AG08395 (cell line): ENCODE measurements at regions not wholly inside any gene's neighbourhood (a gene's known extent, or its start where the extent isn't known, plus 50 kb on each side); places are given as distances from the start of the nearest gene placed in this dataset.

ENCODE experiments used
- DNase-seq: peaks from one replicate; pipeline ENCODE4 v3.0.0; 2012; ENCODE audit warnings: mixed read lengths, low spot score

DNA sequence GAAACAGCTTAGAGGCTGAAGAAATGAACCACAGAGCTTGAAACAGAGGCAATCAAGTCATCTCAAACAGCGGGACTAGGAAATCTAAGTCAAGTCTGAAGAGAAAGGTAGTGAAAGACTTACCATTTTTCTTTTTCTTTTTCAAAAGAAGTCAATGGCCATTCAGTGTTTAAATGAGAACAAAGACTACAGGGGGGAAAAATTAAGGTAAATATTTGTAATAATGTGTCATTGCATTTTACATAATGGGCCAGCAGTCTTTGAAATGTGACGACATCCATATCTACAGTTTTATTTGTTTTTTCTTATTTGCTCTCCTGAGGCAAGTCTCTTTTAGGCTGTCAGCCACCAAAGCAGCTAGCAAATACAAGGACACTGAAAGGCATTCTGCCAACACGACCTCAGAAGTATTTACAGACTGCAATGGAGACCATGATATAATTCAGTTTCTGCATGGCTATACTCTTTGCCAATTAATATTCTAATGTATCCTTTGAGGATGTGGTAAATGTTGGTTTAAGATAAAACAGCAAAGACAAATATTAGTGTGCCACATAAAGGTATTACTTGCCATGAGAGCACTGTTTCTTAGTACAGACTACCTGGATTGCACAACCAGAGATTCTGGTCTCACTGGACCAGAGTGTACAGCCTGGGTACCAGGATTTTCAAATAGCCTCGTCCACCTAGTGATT lies 307.0 kb upstream of the THBS1 start:
- no peak for DNase-seq

DNA sequence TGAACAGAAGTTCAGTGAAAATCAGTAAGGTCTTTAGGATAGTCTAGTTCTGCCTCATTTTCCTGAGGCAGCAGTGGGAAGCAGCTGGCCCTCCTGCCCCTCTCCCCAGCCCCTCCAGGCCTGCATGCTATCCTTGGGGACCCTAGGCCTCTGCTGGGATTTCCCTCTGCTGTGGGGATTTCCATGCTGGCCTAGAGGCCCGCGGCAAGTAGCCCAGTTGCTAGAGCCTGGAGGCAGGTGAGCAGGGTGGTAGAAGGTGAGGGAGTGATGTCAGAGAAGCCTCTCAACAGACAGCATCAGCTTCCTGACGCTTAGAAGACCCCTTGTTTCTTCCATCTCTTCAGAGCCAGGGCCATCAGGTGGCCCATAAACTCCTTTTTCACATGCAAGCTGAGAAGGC lies 305.8 kb upstream of the THBS1 start:
- no peak for DNase-seq

DNA sequence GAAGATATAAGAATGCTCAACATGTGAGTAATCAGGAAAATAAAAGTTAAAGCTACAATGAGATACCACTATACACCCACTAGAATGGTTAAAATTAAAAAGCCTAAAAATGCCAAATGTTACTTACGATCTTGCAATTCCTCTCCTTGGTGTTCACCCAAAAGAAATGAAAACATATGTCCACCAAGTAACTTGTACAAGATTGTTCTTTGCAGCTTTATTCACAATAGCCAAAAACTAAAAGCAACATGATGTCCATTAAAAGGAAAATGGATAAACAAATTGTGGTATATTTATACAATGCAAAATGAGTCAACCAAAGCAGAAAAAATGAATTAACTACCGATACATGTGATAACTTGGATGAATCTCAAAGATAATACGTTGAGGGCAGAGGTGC lies 301.6 kb upstream of the THBS1 start:
- DNase-seq = no peak

DNA sequence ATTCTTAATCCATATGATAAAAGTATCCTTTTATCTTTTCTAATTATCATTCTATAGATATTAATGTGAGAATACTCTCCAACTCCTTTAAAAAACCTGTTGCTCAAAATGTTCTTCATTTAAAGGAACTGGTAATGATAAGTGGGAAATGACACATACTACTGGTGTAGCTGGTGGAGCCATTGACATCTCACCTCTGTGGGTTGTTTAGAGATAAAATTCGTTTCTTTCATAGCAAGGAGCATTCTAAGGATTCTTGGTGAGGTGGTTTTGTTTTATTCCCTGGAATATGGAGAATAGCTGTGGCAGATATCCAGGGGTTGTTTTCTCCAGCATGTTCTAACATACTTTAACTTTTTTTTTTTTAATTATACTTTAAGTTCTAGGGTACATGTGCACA lies 299.8 kb upstream of the THBS1 start:
- DNase-seq = no peak

DNA sequence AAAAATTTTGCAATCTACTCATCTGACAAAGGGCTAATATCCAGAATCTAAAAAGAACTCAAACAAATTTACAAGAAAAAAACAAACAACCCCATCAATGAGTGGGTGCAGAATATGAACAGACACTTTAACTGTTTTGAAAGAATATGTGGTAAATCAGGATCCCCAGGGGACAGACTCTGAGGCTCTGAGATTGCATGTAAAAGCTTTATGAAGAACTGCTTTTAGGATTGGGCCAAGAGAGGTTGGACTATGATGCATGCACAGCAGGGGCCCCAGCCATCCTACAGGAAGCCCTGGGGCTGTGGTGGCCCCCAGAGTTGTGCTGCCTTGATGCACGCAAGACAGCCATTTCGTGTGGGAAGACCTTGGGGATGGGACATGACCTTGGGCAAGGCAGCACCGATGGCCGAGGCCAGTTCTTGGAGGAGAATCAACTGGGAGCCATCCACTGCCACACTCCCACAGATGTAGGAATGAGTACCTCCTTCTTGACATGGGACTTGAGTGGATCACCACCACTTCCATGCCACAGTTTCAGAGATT lies 298.1 kb upstream of the THBS1 start:
- no peak for DNase-seq

DNA sequence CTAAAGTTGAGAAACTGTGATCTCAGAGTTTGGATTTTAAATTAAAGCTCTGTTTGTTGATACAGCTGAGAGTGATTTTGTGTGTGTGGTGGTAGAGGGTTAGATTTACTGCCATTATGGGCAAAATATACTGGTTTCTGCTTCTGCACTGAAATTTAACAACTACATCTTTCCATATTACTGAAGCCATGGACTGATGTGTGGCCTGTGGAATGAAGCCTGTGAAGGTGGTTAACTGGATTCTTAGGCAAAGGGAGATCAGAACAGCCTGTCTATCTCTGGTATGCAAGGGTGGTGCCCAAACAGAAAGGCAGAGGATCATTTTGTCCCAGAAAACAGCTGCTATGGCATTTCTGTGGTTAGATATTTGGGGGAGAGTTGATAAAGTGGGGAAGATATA lies 297.3 kb upstream of the THBS1 start:
- DNase-seq = peak; percentile 44

DNA sequence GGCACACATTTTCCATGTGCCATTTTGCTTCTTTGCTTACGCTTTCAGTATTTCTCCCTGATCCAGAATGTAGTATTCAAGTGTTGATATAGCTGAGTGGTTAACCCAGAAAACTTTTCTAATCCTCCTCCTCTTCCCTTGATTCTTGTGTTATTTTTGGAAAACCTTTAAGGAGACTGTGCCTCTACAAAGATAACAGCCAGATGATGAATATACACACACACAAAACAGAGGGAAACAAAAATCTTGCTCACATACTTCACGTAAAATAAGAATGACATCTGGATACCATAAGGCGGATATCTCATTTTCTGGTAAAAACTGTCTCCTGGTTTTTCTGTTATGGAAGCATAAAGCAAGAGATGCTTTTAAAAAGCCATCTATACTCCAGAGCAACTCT lies 295.8 kb upstream of the THBS1 start:
- DNase-seq = no peak

DNA sequence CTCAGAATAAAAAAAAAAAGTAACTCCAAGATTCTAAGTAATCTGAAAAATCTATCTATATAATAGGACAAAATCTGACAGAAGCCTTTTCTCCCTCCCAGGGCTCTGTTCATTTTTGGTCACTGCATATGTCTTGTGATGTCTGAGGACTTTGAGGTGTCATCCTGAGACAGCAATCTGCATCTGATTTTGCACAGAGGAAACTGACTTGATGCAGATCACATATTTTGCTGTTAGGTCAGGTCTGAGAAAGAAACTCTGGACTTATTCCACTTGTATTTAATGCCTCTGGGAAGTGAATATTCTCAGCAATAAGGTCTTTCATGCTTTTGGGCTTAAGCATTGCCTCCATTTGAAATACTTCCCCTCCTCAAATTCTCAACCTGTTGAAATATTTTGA lies 295.2 kb upstream of the THBS1 start:
- DNase-seq = no peak

DNA sequence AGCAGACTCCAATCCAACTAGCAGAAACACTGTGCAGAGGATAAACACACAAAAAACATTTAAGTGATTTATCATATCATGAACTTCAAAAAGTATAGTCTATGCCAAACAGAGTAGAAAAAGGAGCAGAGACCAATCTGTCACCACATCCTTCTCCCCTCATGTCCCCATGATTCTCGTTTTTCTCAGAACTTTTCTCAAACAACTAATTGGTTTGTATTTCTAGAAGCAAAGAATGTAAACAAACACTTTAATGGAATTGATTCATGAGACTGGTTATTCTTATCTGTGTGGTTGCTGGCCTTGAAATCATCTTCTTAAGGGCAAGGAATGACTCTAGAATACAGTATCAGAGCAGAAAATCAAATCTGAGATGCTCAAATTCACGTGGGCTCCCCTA lies 294.2 kb upstream of the THBS1 start:
- no peak for DNase-seq

DNA sequence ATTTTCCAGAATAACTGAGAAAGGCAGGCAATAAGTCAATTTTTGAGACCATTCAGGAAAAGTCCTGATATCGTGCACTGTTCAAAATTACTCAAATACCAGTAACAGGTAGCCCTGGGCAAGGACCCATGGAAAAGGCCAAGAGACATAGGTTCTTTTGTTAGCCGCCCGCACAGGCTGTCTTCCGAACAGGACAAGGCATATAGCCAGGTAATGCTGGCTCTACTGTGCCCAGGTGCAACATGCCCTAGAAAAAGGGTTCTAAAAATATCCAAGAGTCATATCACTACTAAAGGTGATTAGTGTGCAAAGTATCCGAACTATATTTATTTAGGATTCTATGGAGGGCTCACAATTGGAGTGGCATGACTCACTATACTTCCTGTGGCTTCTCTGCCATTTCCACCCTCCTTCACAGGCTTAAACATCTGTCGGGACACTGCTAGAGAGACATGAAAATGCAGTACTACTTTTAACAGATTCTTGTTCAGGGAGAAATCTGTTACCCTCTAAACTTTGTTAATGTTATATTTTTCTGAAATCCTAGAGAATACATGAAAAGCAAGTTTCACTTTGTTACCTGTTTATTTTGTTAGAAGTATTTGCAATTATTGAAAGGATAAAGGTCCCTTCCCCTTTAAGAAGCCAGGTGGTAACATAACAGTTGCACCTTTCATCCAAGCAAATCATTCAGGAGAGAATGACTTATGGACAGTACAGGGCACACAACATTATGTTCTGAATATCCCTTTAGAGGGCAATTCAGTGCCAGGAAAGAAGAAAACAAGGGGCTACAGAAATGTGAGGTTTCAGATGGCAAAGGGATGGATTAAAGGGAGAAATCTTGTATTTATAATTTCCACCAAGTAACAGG lies 293.3 kb upstream of the THBS1 start:
- peak; percentile 33 for DNase-seq

DNA sequence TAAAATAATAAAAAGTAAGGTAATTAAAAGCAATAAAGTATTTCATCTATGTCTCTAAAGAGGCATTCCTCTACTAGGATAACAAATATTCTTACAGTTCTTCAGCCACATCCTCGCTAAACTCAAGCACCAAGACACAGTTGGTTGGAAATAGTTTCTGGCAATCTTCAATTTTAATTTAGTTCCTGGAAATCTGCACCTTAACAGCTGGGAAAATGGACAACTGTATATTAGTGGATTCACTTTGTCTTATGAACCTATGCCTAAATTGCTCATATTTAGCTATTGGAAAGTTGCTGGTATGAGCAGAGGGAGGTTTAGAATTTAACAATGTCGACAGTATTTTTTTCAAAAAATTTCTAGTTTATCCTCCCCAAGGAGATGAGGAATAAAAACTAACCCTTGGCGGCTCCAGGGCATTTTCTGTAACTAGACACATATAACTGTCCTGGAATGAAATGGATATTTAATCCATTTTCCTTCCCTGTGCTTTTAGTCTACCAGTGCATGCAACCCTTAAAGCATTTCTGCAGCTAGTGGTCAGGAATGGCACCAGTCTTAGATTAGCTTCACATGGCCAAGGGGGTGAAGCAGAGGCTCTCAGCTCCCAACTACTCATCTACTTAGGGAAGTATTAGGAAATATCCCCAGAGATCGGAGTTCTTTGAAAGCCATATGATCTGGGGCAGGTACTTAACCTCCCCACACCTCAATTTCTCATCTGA lies 290.0 kb upstream of the THBS1 start:
- no peak for DNase-seq

DNA sequence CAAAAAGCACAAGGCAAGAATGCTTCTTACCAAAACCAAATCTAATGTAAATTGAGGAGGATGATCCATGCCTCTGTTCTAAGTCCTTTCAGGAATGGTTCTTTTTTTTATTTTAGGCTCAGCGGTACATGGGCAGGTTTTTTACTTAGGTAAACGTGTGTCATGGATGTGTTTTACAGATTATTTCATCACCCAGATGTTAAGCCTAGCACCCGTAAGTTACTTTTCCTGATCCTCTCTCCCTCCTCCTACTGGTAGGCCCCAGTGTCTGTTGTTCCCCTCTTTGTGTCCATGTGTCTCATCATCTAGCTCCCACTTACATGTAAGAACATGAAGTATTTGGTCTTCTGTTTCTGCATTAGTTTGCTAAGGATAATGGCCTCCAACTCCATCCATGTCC lies 289.2 kb upstream of the THBS1 start:
- no peak for DNase-seq

DNA sequence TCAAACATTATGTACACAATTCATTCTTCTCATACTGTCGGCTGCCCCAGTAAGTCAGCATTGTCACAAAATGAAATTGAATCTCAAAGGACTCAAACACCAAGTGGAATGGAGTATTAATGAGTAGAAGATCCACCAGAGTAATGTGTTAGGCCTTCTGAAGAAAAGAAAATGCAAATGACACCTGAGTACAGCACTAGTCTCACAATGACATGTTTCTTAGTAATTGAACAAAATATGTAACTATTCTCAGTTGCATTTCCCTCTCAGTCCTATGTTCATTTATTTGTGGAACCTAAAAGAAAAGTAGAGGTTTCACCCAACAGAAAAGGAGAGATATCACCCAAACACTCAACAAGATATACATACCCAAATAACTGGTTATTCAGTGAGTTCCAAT lies 283.9 kb upstream of the THBS1 start:
- DNase-seq = no peak

DNA sequence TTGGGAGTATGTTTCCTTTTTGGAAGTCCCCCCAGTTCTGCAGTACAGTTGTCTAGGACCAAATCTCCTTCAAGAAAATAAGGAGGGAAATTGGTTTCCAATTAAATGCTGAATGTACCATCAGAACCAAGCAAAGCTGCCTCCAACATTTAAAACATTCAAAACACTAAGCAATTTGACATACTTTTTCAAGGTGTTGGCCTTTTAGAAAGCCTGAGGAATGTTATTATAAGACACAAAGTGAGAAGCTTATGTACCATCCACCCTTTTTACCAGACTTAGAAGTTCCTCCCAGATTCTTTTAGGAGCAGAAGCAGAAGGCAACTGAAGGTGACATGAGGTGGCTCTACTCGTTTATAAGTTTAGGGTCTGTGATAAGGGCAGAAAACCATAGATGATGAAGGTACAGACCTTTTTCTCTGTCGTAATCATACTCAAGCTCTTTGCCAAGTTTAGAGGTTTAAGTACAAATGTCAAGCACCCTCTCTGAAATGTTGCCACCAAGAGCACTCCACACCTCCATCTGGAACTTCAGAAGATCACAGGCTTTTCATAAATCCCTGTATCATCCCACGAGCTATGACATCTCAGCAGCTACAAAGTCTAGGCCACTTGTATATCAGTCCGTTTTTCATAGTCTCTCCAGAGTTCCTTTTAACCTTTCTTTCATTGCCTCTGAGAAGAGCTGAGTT lies 282.5 kb upstream of the THBS1 start:
- DNase-seq = no peak

DNA sequence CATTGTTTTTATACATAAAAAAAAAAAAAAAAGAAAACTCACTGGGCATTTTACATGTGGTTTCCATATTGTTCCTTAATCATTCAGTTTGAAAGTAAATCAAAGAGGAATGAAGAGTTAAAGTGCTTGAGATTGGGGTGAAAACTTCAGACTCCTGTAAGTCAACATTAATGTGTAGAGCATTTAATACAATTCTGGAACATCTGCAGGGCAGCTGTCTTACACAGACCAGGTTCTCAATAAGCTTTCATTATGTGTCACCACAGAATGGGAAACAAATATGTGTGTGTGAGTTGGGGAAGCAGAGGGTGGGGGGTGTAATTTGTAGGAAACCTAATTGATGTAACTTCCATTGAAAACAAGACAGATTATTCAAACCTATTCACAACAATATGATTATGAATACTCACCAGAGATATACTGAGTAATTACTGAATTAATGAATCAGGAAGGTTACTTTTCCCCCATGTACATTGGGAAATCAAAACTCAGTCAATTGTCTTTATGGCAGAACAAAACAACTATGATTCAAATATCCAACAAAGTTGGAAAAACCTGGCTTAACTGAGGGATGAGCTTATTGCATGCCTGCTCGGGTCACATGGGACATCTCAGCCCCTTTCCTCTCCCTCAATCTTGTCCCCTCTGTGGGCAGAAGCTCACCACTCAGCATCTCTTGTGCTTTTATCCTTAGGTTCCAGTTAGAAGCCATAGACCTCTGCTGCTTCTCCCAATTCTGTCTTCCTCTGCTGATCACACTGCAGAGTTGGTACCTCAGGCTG lies 281.2 kb upstream of the THBS1 start:
- no peak for DNase-seq

DNA sequence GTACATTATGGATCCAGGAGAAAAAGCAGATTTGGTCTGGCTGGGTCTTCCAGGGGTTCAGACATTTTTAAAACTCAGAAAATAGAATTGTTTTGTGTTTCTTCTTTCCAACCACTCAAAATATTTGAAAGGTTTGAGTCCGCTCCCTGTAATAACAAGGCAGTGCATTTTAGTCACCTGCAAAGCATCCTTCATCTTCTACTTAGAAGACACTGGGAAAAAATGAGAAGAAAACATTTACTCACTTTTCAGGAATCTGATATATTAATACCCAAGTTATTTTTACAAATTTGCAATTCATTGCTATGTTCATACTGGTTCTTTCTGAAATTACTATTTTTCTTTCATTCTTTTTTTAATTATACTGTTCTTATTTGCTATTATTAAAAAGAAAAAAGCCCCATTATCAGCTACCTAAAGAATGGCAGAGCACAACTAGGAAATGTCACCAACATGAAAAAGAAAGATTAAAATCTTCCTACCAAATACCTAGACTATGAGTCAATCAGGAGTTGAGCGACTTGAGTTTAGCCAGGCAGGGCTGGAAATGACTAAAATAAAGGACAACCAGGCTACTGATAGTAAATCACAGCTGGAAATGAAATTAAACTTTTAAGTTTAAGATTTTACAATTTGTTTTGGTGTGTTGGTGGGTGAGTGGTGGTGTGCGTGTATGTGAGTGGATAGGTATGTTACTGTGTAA lies 280.3 kb upstream of the THBS1 start:
- DNase-seq = peak; percentile 48

DNA sequence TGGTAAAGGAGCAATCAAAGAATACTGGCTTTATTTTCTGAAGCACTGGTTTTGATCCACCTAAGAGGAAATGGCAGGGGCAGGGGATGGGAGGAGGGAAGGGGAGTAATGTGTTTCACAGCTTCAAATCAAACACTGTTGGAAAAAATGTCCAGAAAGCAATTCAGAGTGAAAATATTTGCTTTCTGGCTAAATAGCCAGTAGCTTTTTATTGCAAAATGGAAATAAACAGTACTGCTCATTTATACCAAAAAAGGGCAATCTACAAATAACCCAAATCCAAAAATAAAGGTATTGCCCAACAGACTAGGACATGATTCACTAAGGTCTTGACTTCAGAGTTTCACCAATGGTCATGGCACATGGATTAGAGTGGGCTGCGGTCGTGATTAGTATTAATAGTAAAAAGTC lies 279.3 kb upstream of the THBS1 start:
- peak; percentile 61 for DNase-seq

DNA sequence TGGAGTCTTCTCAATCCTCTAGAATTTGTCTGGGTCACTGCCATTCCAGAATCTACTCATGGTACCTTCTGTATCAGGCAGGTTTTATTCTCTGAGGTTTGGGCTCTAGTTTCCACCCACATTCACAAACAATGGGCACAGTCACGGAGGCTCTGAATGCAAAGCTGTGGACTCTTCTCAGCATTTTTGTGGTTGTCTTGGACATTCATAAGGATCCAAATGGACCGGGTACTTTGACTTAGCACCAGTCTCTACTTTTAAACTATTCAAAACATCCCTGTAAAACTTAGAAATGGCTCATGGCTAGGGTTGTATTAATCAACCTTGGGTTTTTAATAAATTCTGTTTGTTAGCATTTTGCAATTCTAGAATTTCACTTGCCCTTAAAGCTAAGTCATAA lies 277.9 kb upstream of the THBS1 start:
- no peak for DNase-seq

DNA sequence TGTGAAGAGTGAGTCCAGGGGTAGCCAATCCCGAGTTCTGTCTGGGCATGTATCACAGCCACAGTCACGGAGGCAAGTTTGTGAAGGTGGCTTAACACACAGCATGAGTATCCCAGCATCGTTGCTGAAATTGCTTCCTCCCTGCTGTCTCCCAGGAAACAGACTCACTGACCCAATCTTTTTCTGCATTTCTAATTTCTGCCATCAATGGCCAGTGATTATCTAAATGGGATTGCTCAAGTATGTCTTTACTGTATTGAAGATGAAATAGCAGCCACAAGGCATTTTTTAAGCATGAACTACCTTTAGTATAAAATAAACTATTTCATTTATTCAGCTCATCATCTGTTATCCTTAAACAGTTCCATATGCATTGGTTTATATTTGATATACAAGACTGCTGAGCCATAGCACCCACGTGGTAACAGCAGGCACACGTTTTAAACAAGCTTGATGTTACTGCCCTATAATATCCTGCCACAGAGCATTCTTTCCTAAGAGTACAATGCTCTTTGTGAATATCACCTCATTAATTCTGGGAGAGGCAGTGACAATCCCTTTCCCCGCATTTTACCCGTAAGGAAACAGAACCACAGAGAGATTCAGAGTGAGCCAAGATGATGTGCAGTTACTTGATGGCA lies 276.6 kb upstream of the THBS1 start:
- peak; percentile 73 for DNase-seq
